Activated naive CD4-positive, alpha-beta T cell treated with anti-CD3 and anti-CD28 coated beads for 36 hours (primary cell): ENCODE measurements at regions not wholly inside any gene's neighbourhood (a gene's known extent, or its start where the extent isn't known, plus 50 kb on each side); places are given as distances from the start of the nearest gene placed in this dataset.

ENCODE experiments used
- CTCF ChIA-PET: fragments of 350-600 bp; sonication (Branson Sonifier 250); formaldehyde crosslinking; loops from one replicate; lab custom pipeline; 2021; ENCODE audit warnings: antibody characterized with exemption; lab: Charles Lee
- DNase-seq: peaks from one replicate; pipeline ENCODE4 v3.0.0-alpha.2; 2020
- H3K27ac Mint-ChIP-seq: one replicate; pipeline ENCODE4 v1.8.0; 2021; ENCODE audit warnings: mild to moderate bottlenecking, mixed read lengths
- H3K27me3 Mint-ChIP-seq: one replicate; pipeline ENCODE4 v1.8.0; 2021; ENCODE audit warnings: low read depth, mixed read lengths
- H3K36me3 Mint-ChIP-seq: one replicate; pipeline ENCODE4 v1.8.0; 2021; ENCODE audit warnings: low read depth, mixed read lengths
- H3K4me1 Mint-ChIP-seq: one replicate; pipeline ENCODE4 v1.8.0; 2021; ENCODE audit warnings: low read depth, mixed read lengths
- H3K4me3 Mint-ChIP-seq: one replicate; pipeline ENCODE4 v1.8.0; 2021; ENCODE audit warnings: mild to moderate bottlenecking, moderate library complexity, mixed read lengths
- H3K9me3 Mint-ChIP-seq: one replicate; pipeline ENCODE4 v1.8.0; 2021; ENCODE audit warnings: mixed read lengths
- intact Hi-C: fragments of 100-400 bp; cut with micrococcal nuclease; formaldehyde crosslinking; loops from one replicate; pipeline ENCODE4 v1.15.1; 2023

DNA sequence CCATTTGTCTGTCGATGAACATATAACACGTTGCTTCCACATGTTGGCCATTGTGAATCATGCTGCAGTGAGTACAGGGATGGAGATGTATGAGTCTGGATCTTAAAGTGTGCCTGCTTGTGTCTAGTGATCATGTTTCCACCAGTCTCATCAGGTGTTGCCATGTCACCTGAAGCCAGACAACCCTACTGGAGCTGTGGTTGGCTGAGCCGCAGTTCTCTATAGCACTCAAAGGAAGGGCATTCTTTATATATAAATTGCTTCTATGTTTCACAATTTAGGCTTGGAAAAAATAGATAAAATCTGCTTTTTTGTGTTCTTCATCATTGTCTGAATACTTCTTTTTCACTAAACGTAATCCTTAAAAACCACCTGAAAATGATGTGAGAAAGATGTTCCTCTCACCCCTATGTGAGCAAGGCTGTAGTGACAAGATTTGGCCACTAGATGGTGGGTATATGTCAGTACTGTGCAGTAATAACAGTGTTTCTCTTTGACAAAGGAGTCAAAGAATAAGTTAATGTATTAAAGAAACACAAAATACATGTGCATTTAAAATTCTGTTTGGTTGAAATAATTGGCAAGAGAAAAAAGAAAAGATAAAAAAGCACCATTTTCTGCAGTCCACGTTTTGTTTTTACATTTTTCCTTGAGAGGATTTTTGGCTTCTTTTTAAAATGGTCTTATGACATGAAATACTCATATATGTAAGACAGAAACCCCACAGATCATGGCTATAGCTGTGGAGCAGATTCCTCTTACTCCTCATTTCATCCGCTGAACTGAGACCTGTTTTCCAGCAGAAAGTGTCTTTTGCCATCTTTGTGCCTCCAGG, 394.5 kb upstream of the DPPA4 start:
- CTCF ChIA-PET, result interaction anchor here (0.9 to 1.1 kb wide), 3 partner anchors 15 to 60 kb away, joined by 3 read pairs; no protein-coding TSS in a partner anchor
- H3K27ac Mint-ChIP-seq, result no peak overlapping the region
- peaks cover 3% of the 10 kb centered on the region for H3K4me1 Mint-ChIP-seq
- no peak overlapping the region for H3K4me3 Mint-ChIP-seq
- H3K9me3 Mint-ChIP-seq, result peaks cover 7% of the 10 kb centered on the region
- intact Hi-C loops, result loop anchor here (1.0 to 10.0 kb wide), 7 partner anchors 75 to 1807 kb away; no protein-coding TSS in a partner anchor
- H3K27me3 Mint-ChIP-seq, result no peaks in the 10 kb centered on the region
- H3K36me3 Mint-ChIP-seq, result peaks cover 2% of the 10 kb centered on the region
- DNase-seq, result peak; percentile 77

DNA sequence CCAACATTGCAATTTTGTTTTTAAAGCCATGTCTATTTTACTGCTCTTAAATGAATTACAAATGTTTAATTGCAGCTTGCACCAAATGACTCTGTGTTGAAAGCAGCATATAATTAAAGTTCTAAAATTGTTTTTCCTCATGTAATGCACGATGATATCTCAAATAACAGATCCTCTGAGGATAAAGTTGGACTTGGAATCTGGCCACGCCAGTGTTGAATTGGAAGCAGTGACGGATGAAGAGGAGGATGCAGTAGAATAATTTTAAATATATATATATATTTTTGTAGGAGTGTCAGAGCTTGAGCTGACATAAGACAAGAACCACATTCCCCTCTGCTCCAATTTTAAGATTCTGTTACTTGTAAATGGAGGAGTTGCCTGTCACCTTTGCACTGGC, 406.6 kb upstream of the DPPA4 start:
- Mint-ChIP-seq H3K27me3 (no peaks in the 10 kb centered on the region), H3K4me3 (no peak overlapping the region), H3K4me1 (no peaks in the 10 kb centered on the region), H3K27ac (no peak overlapping the region), H3K36me3 (no peaks in the 10 kb centered on the region), H3K9me3 (no peaks in the 10 kb centered on the region)
- DNase-seq, result no peak
- intact Hi-C loops, result no loop called here
- CTCF ChIA-PET, result no interaction called here

DNA sequence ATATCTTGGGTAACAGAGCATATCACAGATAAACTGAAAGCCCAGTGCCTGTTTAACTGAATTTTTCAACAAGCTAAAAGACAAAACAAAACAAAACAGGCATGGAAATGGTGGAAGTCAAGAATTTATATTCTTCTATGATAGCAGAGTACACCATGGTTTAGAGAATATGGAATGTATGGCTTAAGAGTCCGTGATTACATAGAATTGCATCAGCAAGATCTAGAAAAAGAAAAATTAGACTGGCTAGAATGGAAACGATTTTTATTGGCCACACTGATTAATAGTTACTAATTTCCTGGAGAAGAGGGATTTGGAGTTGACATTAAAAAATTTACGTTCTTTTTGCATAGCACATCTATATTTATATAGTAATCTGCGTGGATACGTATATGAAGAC, 435.2 kb upstream of the DPPA4 start:
- Mint-ChIP-seq H3K9me3 (peaks cover 11% of the 10 kb centered on the region), H3K27me3 (no peaks in the 10 kb centered on the region), H3K27ac (no peak overlapping the region), H3K4me3 (no peak overlapping the region), H3K4me1 (peaks cover 12% of the 10 kb centered on the region), H3K36me3 (no peaks in the 10 kb centered on the region)
- CTCF ChIA-PET, result no interaction called here
- DNase-seq, result no peak
- intact Hi-C loops, result no loop called here

DNA sequence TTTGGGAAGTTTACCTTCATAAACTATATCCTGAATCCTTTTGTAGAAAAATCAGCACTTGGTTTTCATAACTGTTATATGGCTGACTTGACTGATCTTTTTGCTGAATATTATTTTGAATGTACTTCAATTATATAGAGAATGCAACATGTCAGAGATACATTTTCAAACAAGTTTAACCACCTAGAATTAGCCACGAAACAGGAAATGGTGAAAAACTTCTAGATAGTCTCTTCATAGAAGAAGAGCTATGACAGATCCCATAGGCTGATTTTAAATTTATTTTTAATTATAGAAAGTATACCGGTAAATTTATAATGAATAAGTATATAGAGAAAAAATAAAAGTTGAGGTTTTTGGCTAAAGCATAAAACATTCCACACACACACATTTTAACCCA, 436.8 kb upstream of the DPPA4 start:
- H3K9me3 Mint-ChIP-seq, result peaks cover 15% of the 10 kb centered on the region
- H3K27me3 Mint-ChIP-seq, result no peaks in the 10 kb centered on the region
- no peak for DNase-seq
- peaks cover under 1% of the 10 kb centered on the region for H3K36me3 Mint-ChIP-seq
- intact Hi-C loops, result no loop called here
- H3K27ac Mint-ChIP-seq, result no peak overlapping the region
- CTCF ChIA-PET, result no interaction called here
- H3K4me3 Mint-ChIP-seq, result no peak overlapping the region
- peaks cover 12% of the 10 kb centered on the region for H3K4me1 Mint-ChIP-seq

DNA sequence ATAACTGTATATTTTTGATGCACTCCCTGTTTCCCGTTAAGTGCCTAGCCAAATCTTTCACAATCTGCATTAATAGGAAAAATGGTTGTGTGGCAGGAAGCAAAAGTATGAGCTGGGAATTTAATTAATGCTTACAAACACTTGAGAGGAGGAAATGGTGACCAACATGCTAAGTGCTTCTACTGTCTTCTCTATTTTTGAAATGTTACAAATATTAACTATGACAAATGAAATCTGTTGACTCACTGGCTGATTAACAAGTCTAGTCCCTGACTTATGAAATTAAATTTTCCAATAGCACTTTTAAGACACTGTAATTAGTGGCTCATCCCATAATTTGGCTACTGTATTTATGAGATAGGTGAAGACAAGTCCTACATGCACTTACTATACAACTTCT, 446.9 kb upstream of the DPPA4 start:
- no peak for DNase-seq
- CTCF ChIA-PET, result no interaction called here
- H3K9me3 Mint-ChIP-seq, result peaks cover 10% of the 10 kb centered on the region

DNA sequence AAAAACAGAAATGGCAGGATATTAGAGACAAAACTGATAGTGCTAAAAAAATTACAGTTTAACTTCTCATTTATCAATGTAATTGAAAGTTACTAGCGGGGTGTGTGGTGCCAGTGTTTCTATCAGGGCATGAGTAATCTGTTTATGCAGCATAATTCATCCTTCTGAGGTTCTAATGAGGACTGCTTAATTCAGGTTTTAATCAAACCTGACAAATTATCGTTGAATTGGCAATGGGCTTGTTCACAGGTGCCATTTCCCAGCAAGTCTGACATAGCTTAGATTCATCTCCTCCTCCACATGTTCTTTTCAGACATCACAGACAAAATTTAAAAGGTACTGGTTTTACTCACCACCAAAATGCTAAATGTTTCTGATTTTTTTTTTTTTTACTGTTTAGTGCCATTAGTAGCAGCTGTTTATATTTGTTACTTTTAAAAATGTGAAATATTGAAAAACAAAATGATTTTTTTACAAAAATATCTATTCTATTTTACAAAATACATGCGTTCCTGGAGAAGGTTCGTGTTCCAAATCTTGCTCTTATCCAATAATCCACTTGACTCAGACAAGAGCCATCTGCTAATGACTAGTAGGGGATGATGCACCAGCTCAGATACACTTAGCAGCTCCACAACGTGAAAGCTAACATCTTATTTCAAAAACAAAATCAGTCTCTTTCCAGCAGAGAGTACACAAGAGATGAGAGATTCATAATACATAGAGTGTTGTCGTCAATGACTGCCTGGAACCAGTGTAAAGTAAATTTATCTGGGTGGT, 447.7 kb upstream of the DPPA4 start:
- H3K27me3 Mint-ChIP-seq, result no peaks in the 10 kb centered on the region
- no peak overlapping the region for H3K27ac Mint-ChIP-seq
- peaks cover 6% of the 10 kb centered on the region for H3K4me1 Mint-ChIP-seq

More for the DNA sequence above, 446.9 kb upstream of the DPPA4 start:
- no peak overlapping the region for H3K4me3 Mint-ChIP-seq
- no peaks in the 10 kb centered on the region for H3K27me3 Mint-ChIP-seq
- H3K27ac Mint-ChIP-seq, result no peak overlapping the region
- H3K4me1 Mint-ChIP-seq, result peaks cover 6% of the 10 kb centered on the region
- peaks cover 4% of the 10 kb centered on the region for H3K36me3 Mint-ChIP-seq
- intact Hi-C loops, result no loop called here

DNA sequence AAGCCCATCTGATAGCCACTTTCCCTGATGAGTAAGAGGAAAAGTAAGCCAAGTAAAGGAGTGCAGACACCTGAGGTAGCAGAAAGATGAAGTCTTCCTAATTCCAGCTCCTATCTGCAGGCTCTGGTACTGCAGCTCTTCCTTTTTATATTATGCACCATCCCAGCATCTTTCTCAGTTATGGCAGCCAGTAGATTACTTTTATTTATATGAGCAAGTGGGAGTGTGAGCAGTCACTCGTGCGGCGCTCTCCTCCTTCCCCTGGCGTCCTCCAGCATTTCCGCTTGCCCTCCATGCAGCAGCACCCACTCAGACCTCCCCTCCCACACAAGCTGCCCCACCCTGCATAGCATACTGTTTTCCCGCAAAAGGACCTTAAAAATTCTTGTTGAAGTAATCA, 465.9 kb upstream of the DPPA4 start:
- no peak for DNase-seq
- peaks cover 9% of the 10 kb centered on the region for H3K36me3 Mint-ChIP-seq
- peaks cover 37% of the 10 kb centered on the region for H3K4me1 Mint-ChIP-seq
- intact Hi-C loops, result loop anchor here (10.0 kb wide), 1 partner anchor 1812 kb away; no protein-coding TSS in a partner anchor
- H3K9me3 Mint-ChIP-seq, result peaks cover 15% of the 10 kb centered on the region
- CTCF ChIA-PET, result interaction anchor here (0.7 to 1.3 kb wide), 2 partner anchors 11 to 523 kb away, joined by 3 to 4 read pairs; no protein-coding TSS in a partner anchor
- no peak overlapping the region for H3K4me3 Mint-ChIP-seq
- no peak overlapping the region for H3K27ac Mint-ChIP-seq
- H3K27me3 Mint-ChIP-seq, result no peaks in the 10 kb centered on the region

More for the DNA sequence above, 447.7 kb upstream of the DPPA4 start:
- CTCF ChIA-PET, result no interaction called here
- no peak for DNase-seq
- H3K9me3 Mint-ChIP-seq, result peaks cover 7% of the 10 kb centered on the region
- H3K36me3 Mint-ChIP-seq, result peaks cover 4% of the 10 kb centered on the region
- intact Hi-C loops, result no loop called here
- H3K4me3 Mint-ChIP-seq, result no peak overlapping the region

DNA sequence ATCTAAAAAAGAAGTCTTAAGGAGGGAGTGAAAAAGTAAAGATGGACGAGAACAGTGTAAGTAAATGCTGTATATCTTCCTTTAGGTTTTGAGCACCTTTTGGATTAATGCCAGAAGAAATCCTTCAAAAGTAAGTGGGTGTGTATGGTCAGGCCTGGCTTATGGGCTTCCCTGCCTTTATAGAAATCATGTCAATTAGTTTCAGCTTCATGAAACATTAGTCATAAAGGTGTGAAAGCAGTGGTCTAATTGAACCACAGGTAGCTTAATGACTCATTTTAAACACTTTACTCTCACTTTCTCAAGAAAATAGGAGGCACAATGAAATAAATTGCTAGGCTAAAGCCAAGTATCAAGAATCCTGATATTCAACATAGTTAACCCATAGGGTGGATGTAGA, 467.4 kb upstream of the DPPA4 start:
- Mint-ChIP-seq H3K27ac (no peak overlapping the region), H3K9me3 (peaks cover 10% of the 10 kb centered on the region), H3K36me3 (peaks cover 6% of the 10 kb centered on the region), H3K4me1 (peaks cover 37% of the 10 kb centered on the region), H3K27me3 (no peaks in the 10 kb centered on the region), H3K4me3 (no peak overlapping the region)
- intact Hi-C loops, result loop anchor here (5.0 to 10.0 kb wide), 7 partner anchors 488 to 1958 kb away; partner anchors contain the start of gene NECTIN3
- CTCF ChIA-PET, result no interaction called here
- DNase-seq, result no peak

DNA sequence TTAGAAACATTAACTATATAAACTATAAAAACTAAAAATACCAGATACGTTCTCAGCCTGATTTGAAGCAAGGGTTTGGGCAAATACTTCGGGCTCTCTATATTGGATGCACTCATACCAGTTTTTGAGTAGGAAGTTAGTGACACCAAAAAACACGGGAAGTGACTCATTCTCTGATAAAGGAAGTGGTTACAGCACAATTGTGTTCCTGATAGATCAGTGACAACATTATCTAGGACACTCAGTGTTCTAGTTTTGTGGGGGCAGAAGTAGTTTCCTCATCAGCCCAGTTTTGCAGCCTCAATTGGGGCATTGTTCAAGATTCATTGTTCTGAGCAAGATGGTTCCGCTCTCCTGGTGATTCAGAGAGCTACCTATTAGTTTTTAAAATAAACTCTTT, 469.6 kb upstream of the DPPA4 start:
- peaks cover 37% of the 10 kb centered on the region for H3K4me1 Mint-ChIP-seq
- peaks cover 3% of the 10 kb centered on the region for H3K9me3 Mint-ChIP-seq
- no peaks in the 10 kb centered on the region for H3K36me3 Mint-ChIP-seq
- intact Hi-C loops, result loop anchor here (1.0 to 10.0 kb wide), 13 partner anchors 75 to 1955 kb away; partner anchors contain the start of genes CD96 and NECTIN3
- H3K27ac Mint-ChIP-seq, result no peak overlapping the region
- H3K27me3 Mint-ChIP-seq, result no peaks in the 10 kb centered on the region
- peak; percentile 34 for DNase-seq
- H3K4me3 Mint-ChIP-seq, result no peak overlapping the region
- CTCF ChIA-PET, result no interaction called here

DNA sequence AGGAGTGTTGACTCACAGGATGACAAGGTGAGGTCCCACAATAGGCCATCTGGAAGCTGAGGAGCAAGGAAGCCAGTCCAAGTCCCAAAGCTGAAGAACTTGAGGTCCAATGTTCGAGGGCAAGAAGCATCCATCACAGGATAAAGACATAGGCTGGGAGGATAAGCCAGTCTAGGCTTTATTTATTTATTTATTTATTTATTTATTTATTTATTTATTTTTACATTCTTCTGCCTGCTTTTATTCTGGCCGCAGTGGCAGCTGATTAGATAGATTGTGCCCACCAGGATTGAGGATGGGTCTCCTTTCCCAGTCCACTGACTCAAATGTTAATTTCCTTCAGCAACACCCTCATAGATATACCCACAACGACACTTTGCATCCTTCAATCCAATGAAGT, 472.2 kb upstream of the DPPA4 start:
- Mint-ChIP-seq H3K36me3 (no peaks in the 10 kb centered on the region), H3K4me1 (peaks cover 33% of the 10 kb centered on the region), H3K9me3 (no peaks in the 10 kb centered on the region), H3K27ac (no peak overlapping the region), H3K27me3 (no peaks in the 10 kb centered on the region), H3K4me3 (no peak overlapping the region)
- CTCF ChIA-PET, result no interaction called here
- DNase-seq, result no peak
- intact Hi-C loops, result loop anchor here (5.0 to 10.0 kb wide), 7 partner anchors 483 to 1953 kb away; partner anchors contain the start of gene NECTIN3

DNA sequence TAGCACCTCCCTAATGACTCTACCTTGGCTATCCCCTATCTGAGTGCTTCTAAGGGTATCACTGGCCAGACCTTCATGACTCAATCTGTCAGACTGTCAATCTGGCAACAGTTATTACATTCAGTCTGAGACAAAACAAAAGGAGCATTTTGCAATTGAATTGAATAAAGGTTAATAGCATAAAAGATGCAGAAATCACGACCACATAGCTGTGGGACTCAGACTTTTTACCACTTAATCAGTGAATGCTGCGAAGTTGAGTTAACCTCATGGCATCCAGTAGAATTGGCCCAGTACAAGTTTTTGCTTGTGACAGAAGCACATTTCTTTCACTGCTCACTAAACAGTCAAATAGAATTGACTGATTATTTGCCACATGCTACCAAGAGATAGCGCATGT, 480.7 kb upstream of the DPPA4 start:
- Mint-ChIP-seq H3K4me3 (no peak overlapping the region), H3K27ac (no peak overlapping the region), H3K27me3 (no peaks in the 10 kb centered on the region), H3K9me3 (no peaks in the 10 kb centered on the region), H3K4me1 (no peaks in the 10 kb centered on the region), H3K36me3 (no peaks in the 10 kb centered on the region)
- intact Hi-C loops, result no loop called here
- DNase-seq, result no peak
- CTCF ChIA-PET, result interaction anchor here (0.6 kb wide), 1 partner anchor 456 kb away, joined by 4 read pairs; no protein-coding TSS in a partner anchor

DNA sequence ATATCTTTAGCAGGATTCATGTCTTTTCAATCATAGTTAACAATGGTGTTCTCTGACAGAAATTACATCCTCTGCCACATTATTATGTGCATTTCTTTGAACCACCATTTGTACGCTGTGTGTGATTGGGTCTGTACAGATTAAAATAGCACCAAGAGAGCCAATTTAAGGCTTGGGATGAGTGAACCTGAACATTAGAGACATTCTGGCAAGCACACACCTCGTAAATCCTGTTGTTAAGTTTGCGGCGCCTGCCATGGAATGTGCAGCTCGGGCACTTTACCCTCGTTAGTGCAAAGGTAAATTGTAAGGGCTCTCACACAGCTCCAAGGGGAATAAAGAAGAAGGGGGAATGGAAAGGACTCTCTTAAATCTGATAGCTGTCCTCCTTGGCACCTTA, 482.4 kb upstream of the DPPA4 start:
- Mint-ChIP-seq H3K4me3 (no peak overlapping the region), H3K36me3 (no peaks in the 10 kb centered on the region), H3K27ac (no peak overlapping the region), H3K9me3 (no peaks in the 10 kb centered on the region), H3K27me3 (no peaks in the 10 kb centered on the region), H3K4me1 (no peaks in the 10 kb centered on the region)
- DNase-seq, result no peak
- intact Hi-C loops, result no loop called here
- CTCF ChIA-PET, result no interaction called here
